GM13976 (cell line): ENCODE measurements at regions not wholly inside any gene's neighbourhood (a gene's known extent, or its start where the extent isn't known, plus 50 kb on each side); places are given as distances from the start of the nearest gene placed in this dataset.

ENCODE experiments used
- DNase-seq: peaks from one replicate; pipeline ENCODE4 v3.0.0; 2012; ENCODE audit warnings: low spot score
- CTCF ChIP-seq: IDR thresholded peaks from 2 replicates; pipeline ENCODE4 v1.5.1; 2012; ENCODE audit warnings: borderline replicate concordance, mild to moderate bottlenecking; ENCODE audit not compliant: insufficient read depth; ENCODE audit errors: extremely low read depth, missing control alignments, control extremely low read depth
- in situ Hi-C: fragments of 300-500 bp; cut with MboI; formaldehyde crosslinking; loops from one replicate; pipeline ENCODE4 v1.12.0; 2022; ENCODE audit warnings: low sequenced_read_pairs, mixed read lengths, inconsistent platforms; ENCODE audit not compliant: unreplicated experiment

GRCh38 chr16:79679334-79679733 is 78.8 kb upstream of the MAF start:
- in situ Hi-C loops: no loop called here
- TF ChIP-seq CTCF: no peak
- no peak for DNase-seq

GRCh38 chr16:79677799-79678530 is 77.4 kb upstream of the MAF start:
- in situ Hi-C loops: no loop called here
- no peak for TF ChIP-seq CTCF
- no peak for DNase-seq

GRCh38 chr16:79673635-79674034 is 73.1 kb upstream of the MAF start:
- in situ Hi-C loops: no loop called here
- no peak for DNase-seq
- TF ChIP-seq CTCF: no peak

GRCh38 chr16:79672524-79672923 is 72.0 kb upstream of the MAF start:
- in situ Hi-C loops: no loop called here
- no peak for TF ChIP-seq CTCF

GRCh38 chr16:79668502-79668901 is 68.0 kb upstream of the MAF start:
- TF ChIP-seq CTCF: no peak
- no peak for DNase-seq
- in situ Hi-C loops: no loop called here

More at GRCh38 chr16:79672524-79672923, 72.0 kb upstream of the MAF start:
- no peak for DNase-seq

- DNase-seq: no peak
- no peak for TF ChIP-seq CTCF
- in situ Hi-C loops: no loop called here
Observed at GRCh38 chr16:79665970-79666369, 65.4 kb upstream of the MAF start.
